ENCODE measurements at regions not wholly inside any gene's neighbourhood (a gene's known extent, or its start where the extent isn't known, plus 50 kb on each side); places are given as distances from the start of the nearest gene placed in this dataset.

DNA sequence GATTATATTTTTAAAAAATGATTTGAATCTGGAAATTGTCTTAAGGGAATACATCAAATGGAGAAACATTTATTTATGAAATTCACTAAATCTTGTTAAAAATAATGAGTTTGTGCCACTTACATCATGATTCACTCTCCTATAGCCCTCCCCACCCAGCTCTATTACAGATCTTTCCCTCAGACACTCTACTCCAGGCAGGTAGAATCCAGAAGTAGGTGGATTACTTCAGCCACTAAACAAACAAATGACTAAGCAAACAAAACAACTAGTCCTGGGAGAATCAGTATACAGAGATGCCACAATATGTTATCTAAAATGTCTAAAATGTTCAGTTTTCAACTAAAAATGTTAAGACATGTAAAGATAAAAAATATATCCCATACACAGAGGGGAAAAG lies 608.1 kb upstream of the UBE2E2 start:
- TF ChIP-seq RFX5 (IDR thresholded peaks at IDR 0.05; ENCODE audit: borderline replicate concordance, low read depth, low read length) (no peak), YY1 (IDR thresholded peaks at IDR 0.05; ENCODE audit: low read depth, low read length) (no peak), TEAD4 (IDR thresholded peaks at IDR 0.05; ENCODE audit: low read depth, low read length) (no peak), EZH2 (IDR thresholded peaks at IDR 0.05; ENCODE audit: low read depth, low read length, severe bottlenecking) (no peak), CREB1 (IDR thresholded peaks at IDR 0.05) (no peak), EP300 (IDR thresholded peaks at IDR 0.05; ENCODE audit: borderline replicate concordance in 1 of 2, low read depth in 2 of 2, low read length in 2 of 2) (no peak), TCF12 (IDR thresholded peaks at IDR 0.05; ENCODE audit: low read depth, low read length) (no peak), SIN3A (conservative IDR thresholded peaks at IDR 0.05 in 1 of 2, IDR thresholded peaks at IDR 0.05 in 1 of 2; ENCODE audit: low read depth in 1 of 2, low read length in 2 of 2) (no peak), ZNF274 (IDR thresholded peaks at IDR 0.05; ENCODE audit: borderline replicate concordance, extremely low read depth, low read length) (no peak)
- TF ChIP-seq, protein P1, sequence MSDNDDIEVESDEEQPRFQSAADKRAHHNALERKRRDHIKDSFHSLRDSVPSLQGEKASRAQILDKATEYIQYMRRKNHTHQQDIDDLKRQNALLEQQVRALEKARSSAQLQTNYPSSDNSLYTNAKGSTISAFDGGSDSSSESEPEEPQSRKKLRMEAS (IDR thresholded peaks at IDR 0.05): no peak
- TF ChIP-seq, protein P2, sequence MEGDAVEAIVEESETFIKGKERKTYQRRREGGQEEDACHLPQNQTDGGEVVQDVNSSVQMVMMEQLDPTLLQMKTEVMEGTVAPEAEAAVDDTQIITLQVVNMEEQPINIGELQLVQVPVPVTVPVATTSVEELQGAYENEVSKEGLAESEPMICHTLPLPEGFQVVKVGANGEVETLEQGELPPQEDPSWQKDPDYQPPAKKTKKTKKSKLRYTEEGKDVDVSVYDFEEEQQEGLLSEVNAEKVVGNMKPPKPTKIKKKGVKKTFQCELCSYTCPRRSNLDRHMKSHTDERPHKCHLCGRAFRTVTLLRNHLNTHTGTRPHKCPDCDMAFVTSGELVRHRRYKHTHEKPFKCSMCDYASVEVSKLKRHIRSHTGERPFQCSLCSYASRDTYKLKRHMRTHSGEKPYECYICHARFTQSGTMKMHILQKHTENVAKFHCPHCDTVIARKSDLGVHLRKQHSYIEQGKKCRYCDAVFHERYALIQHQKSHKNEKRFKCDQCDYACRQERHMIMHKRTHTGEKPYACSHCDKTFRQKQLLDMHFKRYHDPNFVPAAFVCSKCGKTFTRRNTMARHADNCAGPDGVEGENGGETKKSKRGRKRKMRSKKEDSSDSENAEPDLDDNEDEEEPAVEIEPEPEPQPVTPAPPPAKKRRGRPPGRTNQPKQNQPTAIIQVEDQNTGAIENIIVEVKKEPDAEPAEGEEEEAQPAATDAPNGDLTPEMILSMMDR (IDR thresholded peaks at IDR 0.05; ENCODE audit: control extremely low read depth in 1 of 3, insufficient read depth in 1 of 3, low read depth in 1 of 3, low read length in 3 of 3): no peak

Measured in H1 (cell line).